GM12865 (cell line): ENCODE measurements at regions not wholly inside any gene's neighbourhood (a gene's known extent, or its start where the extent isn't known, plus 50 kb on each side); places are given as distances from the start of the nearest gene placed in this dataset.

Experiments used
- DNase-seq: peaks from one replicate; pipeline ENCODE4 v3.0.0; 2010; ENCODE audit warnings: low read depth
- H3K4me3 ChIP-seq: 2 replicates; pipeline ENCODE4 v1.5.1; 2011; ENCODE audit warnings: mild to moderate bottlenecking, low read depth, low read length, control low read depth
- TF ChIP-seq, protein P1 (sequence below): IDR thresholded peaks from 2 replicates; pipeline ENCODE4 v1.5.1; 2011; ENCODE audit warnings: low read length, control low read depth, low read depth, inconsistent platforms; ENCODE audit not compliant: insufficient read depth; ENCODE audit errors: missing control alignments

DNA sequence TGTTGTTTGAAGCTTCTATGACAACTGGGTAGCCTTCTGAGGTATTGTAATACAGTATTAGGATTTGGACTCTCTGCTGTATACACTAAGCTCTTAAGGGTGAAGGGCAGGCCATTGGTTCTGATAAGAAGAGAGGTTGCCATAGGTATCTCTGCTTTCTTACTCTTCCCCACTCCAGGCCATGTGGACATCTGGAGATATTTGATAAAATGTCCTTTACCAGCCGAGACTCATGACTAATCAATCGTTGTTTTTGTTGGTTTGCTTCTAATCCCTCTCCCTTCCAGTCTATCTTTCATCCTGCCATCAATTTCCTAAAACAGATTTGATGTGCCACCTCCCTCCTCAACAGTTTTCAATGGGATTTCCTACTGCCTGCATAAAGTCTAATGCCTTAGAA is 64.6 kb upstream of the WDR26 start:
- TF ChIP-seq, protein P1, sequence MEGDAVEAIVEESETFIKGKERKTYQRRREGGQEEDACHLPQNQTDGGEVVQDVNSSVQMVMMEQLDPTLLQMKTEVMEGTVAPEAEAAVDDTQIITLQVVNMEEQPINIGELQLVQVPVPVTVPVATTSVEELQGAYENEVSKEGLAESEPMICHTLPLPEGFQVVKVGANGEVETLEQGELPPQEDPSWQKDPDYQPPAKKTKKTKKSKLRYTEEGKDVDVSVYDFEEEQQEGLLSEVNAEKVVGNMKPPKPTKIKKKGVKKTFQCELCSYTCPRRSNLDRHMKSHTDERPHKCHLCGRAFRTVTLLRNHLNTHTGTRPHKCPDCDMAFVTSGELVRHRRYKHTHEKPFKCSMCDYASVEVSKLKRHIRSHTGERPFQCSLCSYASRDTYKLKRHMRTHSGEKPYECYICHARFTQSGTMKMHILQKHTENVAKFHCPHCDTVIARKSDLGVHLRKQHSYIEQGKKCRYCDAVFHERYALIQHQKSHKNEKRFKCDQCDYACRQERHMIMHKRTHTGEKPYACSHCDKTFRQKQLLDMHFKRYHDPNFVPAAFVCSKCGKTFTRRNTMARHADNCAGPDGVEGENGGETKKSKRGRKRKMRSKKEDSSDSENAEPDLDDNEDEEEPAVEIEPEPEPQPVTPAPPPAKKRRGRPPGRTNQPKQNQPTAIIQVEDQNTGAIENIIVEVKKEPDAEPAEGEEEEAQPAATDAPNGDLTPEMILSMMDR = no peak
- no peak for DNase-seq
- no peak overlapping the region for H3K4me3 ChIP-seq

DNA sequence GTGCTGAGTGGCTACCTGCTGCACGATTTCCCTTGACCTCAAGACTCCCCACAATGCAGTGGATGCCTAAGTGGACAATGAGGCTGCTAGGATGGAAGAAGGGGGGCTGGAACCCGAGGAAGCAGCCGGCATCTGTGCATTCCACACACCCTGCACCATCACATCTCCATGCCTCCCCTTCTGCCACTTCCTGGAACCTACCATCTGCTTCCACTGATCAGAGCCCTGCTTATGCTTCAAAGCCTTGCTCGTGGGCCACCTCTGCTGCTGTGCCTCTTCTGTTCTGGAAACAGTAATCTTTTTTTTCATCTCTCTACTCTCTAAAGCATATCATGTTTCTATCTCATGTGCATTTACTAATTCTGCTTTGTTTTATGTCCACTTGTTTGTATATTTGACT is 66.2 kb upstream of the WDR26 start:
- TF ChIP-seq, protein P1 = no peak

DNA sequence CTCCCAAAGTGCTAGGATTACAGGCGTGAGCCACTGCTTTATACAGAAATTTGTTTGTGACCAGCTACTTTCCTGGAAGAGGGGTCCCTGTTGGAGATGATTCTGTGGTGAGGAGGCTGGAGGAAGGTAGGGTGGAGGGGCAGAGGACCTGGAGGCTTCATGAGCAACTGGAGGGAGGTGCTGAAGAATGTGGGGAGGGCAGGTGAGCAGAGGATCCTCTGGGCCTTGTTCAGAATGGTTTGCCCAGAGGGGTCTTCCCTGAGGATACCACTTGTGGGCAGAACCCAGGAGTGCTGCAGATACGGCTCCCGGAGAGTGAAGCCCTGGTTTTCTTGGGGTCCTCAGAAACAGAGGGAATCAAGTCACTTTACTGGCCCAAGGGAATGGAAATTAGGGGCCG is 67.2 kb upstream of the WDR26 start:
- no peak overlapping the region for H3K4me3 ChIP-seq
- DNase-seq = no peak
- TF ChIP-seq, protein P1 = no peak

More for the DNA sequence above, 66.2 kb upstream of the WDR26 start:
- no peak for DNase-seq
- H3K4me3 ChIP-seq = no peak overlapping the region

DNA sequence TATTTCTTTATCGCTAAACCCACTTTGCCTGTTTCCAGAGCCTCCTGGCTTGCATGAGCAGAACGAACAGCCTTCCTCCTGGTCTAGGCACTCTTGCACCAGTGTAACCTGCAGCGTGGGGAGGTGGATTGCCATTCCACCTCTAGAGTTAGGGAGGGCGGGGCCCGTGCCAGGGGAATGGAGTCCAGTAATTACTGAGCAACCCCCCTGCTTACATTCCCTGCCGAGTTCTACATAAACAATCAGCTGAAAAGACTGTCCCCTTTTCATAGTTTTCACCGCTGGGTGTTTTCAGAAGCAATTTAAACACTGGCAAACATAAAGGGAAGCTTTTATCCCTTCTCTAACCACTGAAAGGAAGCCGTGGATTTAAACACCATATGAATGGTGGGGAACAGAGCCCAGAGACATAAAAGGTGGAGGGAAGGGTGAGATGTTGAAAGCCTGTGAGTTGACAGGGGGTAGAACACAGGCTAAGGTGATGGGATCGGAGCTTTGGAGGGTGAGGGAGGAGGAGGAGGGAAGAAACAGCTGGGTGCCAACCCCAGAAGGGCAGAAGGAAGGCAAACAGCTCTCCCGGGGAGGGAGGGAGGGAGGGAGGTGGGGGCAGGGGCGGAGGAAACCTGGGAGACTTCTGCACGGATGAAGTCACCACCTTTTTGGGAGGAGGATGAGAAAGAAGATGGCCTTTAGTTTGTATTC is 68.0 kb upstream of the WDR26 start:
- DNase-seq = no peak
- no peak overlapping the region for H3K4me3 ChIP-seq

DNA sequence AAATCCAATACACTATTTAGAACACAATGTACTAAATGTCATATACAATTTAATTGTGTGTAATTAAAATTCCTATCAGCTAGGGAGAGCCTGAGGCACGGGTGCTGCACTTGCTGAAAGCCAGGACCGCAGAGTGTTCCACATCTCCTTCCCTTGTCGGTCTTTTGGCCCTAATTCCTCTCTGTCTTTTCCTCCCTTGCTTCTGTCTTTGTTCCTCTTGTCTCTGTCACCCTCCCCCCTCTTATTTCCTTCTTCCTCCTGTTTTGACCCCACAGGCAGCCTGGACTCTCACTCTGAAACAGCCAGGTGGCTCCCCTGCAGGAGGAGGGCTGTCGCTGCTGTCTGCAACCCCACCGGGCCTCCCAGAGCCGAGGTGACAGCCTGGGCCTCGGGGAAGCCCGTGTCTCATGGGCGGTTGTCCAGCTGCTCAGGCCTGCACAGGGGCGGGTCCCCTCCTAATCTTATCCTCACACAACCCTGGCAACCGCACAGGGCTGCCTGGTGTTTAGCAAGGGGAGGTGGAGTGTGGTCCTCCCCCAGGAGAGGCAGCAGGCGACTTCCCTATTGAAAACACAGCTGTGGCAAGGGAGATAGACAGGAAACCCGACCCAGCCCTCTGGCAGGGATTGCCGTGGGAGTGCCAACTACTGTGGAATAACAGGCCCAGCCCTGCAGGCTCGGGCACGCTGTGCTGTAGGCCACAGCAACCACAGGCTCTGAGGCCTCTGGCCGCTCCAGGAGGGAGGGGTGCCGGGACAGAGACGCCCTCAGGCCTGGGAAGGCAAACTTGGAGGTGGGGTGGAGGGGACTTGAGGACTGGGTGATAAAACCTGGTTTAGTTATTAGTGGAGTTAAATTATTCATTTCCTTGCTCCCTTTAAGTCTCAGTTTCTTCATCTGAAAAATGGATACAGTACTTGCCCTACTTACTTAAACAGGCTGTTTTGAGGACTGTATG is 68.8 kb upstream of the WDR26 start:
- TF ChIP-seq, protein P1 = peak; percentile 38
- no peak overlapping the region for H3K4me3 ChIP-seq
- DNase-seq = peak; percentile 87

More for the DNA sequence above, 68.0 kb upstream of the WDR26 start:
- TF ChIP-seq, protein P1 = no peak

DNA sequence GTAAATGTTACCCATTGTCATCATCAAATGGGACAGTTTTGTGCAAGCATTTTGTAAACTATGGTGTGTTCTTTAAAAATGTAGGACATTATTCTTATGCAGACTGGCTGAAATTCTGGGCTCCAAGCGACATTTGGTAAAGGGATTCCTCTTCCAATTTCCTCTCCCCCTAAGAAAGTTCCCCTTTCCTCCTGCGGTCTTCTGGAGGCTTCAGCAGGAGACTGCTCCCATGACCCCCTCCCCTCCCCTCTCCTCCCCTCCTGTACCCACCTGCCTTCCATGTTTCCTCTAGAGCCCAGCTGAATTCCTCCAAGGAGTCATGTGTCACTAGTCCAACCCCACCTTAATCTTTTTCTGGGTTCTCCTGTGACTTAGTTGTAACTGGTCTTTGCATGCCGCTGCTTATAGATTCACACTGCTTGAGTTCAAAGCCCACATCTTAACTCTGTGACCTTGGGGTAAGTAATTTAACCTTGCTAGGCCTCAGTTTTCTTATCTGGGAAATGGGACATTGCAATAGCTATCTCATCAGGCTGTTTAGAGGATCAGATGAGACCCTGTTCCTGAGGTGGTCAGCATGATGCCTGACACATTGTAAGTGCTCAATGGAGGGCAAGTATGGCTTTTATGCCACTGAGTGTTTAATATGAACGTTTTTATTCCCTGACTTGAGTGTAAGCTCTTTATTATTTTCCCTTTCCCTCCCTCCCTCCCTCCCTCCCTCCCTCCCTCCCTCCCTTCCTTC is 69.9 kb upstream of the WDR26 start:
- H3K4me3 ChIP-seq = no peak overlapping the region
- DNase-seq = no peak
- TF ChIP-seq, protein P1 = no peak
